ENCODE measurements at regions not wholly inside any gene's neighbourhood (a gene's known extent, or its start where the extent isn't known, plus 50 kb on each side); places are given as distances from the start of the nearest gene placed in this dataset.
A peak's percentile ranks its signal among the peaks of the same experiment; 100 is the strongest.

- Histone ChIP-seq H3K23ac (ENCODE audit: low read depth, low read length, poor library complexity) (no peak overlapping the region), H3K4me1 (ENCODE audit: control insufficient read depth in 2 of 2, insufficient read depth in 1 of 2, low read depth in 1 of 2, low read length in 2 of 2) (no peaks in the 10 kb centered on the region), H2AK5ac (ENCODE audit: low read depth, low read length) (no peak overlapping the region), H3K27ac (replicated peaks; ENCODE audit: low read length) (no peak overlapping the region), H2AFZ (ENCODE audit: low read length) (no peak overlapping the region), H3K79me1 (ENCODE audit: low read depth, low read length) (no peaks in the 10 kb centered on the region), H2BK120ac (ENCODE audit: low read depth, low read length) (no peak overlapping the region), H4K91ac (ENCODE audit: low read depth, low read length, poor library complexity) (no peak overlapping the region), H3K4ac (ENCODE audit: low read length) (no peak overlapping the region), H3K4me3 (ENCODE audit: low read length in 2 of 2) (no peak overlapping the region), H2BK15ac (ENCODE audit: low read length) (no peak overlapping the region), H3K9me3 (replicated peaks in 1 of 2; ENCODE audit: control insufficient read depth in 2 of 2, insufficient read depth in 1 of 2, low read depth in 1 of 2, low read length in 2 of 2) (no peaks in the 10 kb centered on the region), H3K36me3 (replicated peaks in 1 of 2; ENCODE audit: control insufficient read depth in 2 of 2, insufficient read depth in 2 of 2, low read length in 2 of 2) (no peaks in the 10 kb centered on the region), H3K4me2 (ENCODE audit: insufficient read depth, low read length, poor library complexity, severe bottlenecking) (no peak overlapping the region), H2BK5ac (ENCODE audit: low read length) (no peak overlapping the region), H4K8ac (ENCODE audit: low read depth, low read length) (no peak overlapping the region), H3K14ac (ENCODE audit: low read length) (no peak overlapping the region), H3K27me3 (ENCODE audit: control insufficient read depth in 3 of 3, insufficient read depth in 3 of 3, low read depth in 1 of 3, low read length in 3 of 3) (no peaks in the 10 kb centered on the region), H2BK12ac (ENCODE audit: low read length) (no peak overlapping the region), H3K9ac (ENCODE audit: low read depth, low read length, poor library complexity) (no peak overlapping the region), H3K18ac (ENCODE audit: low read length) (no peak overlapping the region)
- DNase-seq (ENCODE audit: low spot score), result no peak
- no CpG with 5 or more reads among the region's 1 CpG for WGBS, 2 donors (ENCODE audit: extremely low coverage in 2 of 2, insufficient read length in 2 of 2, insufficient replicate concordance in 1 of 2)
Observed at GRCh38 chr12:75596406-75596805, 85.0 kb upstream of the KRR1 start.

DNA sequence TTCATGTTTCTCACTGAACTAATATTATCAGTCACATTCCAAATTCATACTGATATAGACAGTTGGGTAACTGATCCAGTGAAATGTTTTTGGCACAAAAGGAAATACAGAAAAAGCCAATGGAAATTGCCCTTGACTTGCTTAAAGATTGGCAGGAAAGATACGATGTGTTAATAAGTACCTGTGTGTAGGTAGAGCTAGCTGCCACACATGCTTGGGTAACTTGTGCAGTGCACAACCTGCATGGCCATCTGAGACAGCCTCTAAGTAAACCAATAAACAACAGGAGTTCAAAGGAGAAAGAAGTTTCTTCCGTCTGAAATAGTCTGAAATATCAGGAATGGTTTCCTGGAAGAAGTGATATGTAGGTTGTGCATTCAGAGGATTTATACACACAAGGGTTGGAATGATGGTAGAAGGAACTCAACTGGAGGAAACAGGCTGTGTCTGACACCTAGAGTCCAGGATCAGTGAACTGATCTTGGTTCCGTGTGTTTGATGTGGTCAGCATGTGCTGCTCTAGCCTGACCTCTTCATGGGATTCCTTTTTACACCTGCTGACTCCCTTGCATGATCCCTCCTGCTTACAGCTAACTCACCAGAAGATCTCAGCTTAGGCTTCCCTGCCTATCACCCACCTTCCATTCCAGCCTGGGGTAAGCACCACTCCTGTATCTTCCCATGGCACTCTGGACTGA is 81.4 kb upstream of the KRR1 start:
- Histone ChIP-seq H2AFZ (ENCODE audit: low read length) (no peak overlapping the region), H2AK5ac (ENCODE audit: low read depth, low read length) (no peak overlapping the region), H3K27me3 (ENCODE audit: control insufficient read depth in 3 of 3, insufficient read depth in 3 of 3, low read depth in 1 of 3, low read length in 3 of 3) (no peaks in the 10 kb centered on the region), H4K8ac (ENCODE audit: low read depth, low read length) (no peak overlapping the region), H2BK120ac (ENCODE audit: low read depth, low read length) (no peak overlapping the region), H3K36me3 (replicated peaks in 1 of 2; ENCODE audit: control insufficient read depth in 2 of 2, insufficient read depth in 2 of 2, low read length in 2 of 2) (no peaks in the 10 kb centered on the region), H3K79me1 (ENCODE audit: low read depth, low read length) (no peaks in the 10 kb centered on the region), H3K4me3 (ENCODE audit: low read length in 2 of 2) (peak overlapping the region in 1 of 2 donors; percentile 46), H3K27ac (replicated peaks; ENCODE audit: low read length) (no peak overlapping the region), H3K9me3 (replicated peaks in 1 of 2; ENCODE audit: control insufficient read depth in 2 of 2, insufficient read depth in 1 of 2, low read depth in 1 of 2, low read length in 2 of 2) (no peaks in the 10 kb centered on the region), H3K23ac (ENCODE audit: low read depth, low read length, poor library complexity) (no peak overlapping the region), H4K91ac (ENCODE audit: low read depth, low read length, poor library complexity) (no peak overlapping the region), H2BK12ac (ENCODE audit: low read length) (no peak overlapping the region), H3K4me2 (ENCODE audit: insufficient read depth, low read length, poor library complexity, severe bottlenecking) (no peak overlapping the region), H2BK15ac (ENCODE audit: low read length) (no peak overlapping the region), H3K4ac (ENCODE audit: low read length) (no peak overlapping the region), H2BK5ac (ENCODE audit: low read length) (no peak overlapping the region), H3K9ac (ENCODE audit: low read depth, low read length, poor library complexity) (no peak overlapping the region), H3K18ac (ENCODE audit: low read length) (no peak overlapping the region), H3K4me1 (ENCODE audit: control insufficient read depth in 2 of 2, insufficient read depth in 1 of 2, low read depth in 1 of 2, low read length in 2 of 2) (no peaks in the 10 kb centered on the region), H3K14ac (ENCODE audit: low read length) (no peak overlapping the region)
- WGBS, 2 donors (ENCODE audit: extremely low coverage in 2 of 2, insufficient read length in 2 of 2, insufficient replicate concordance in 1 of 2), result no CpG with 5 or more reads among the region's 3 CpGs
- no peak for DNase-seq (ENCODE audit: low spot score)

- H3K9ac ChIP-seq (ENCODE audit: low read depth, low read length, poor library complexity), result no peak overlapping the region
- no peak overlapping the region for H2BK5ac ChIP-seq (ENCODE audit: low read length)
- no peak overlapping the region for H4K91ac ChIP-seq (ENCODE audit: low read depth, low read length, poor library complexity)
- H3K18ac ChIP-seq (ENCODE audit: low read length), result no peak overlapping the region
- no peak overlapping the region for H3K14ac ChIP-seq (ENCODE audit: low read length)
- no peak overlapping the region for H2BK15ac ChIP-seq (ENCODE audit: low read length)
- no peak overlapping the region for H2BK12ac ChIP-seq (ENCODE audit: low read length)
- no peak overlapping the region for H3K27ac ChIP-seq (replicated peaks; ENCODE audit: low read length)
- no peaks in the 10 kb centered on the region for H3K36me3 ChIP-seq (replicated peaks in 1 of 2; ENCODE audit: control insufficient read depth in 2 of 2, insufficient read depth in 2 of 2, low read length in 2 of 2)
- H3K4me3 ChIP-seq (ENCODE audit: low read length in 2 of 2), result no peak overlapping the region
- H3K4me1 ChIP-seq (ENCODE audit: control insufficient read depth in 2 of 2, insufficient read depth in 1 of 2, low read depth in 1 of 2, low read length in 2 of 2), result no peaks in the 10 kb centered on the region
- H3K79me1 ChIP-seq (ENCODE audit: low read depth, low read length), result no peaks in the 10 kb centered on the region
- H3K23ac ChIP-seq (ENCODE audit: low read depth, low read length, poor library complexity), result no peak overlapping the region
- no peak overlapping the region for H2AFZ ChIP-seq (ENCODE audit: low read length)
- no CpG with 5 or more reads among the region's 5 CpGs for WGBS, 2 donors (ENCODE audit: extremely low coverage in 2 of 2, insufficient read length in 2 of 2, insufficient replicate concordance in 1 of 2)
- no peaks in the 10 kb centered on the region for H3K27me3 ChIP-seq (ENCODE audit: control insufficient read depth in 3 of 3, insufficient read depth in 3 of 3, low read depth in 1 of 3, low read length in 3 of 3)
- no peak overlapping the region for H2BK120ac ChIP-seq (ENCODE audit: low read depth, low read length)
- no peak overlapping the region for H4K8ac ChIP-seq (ENCODE audit: low read depth, low read length)
- no peak overlapping the region for H3K4me2 ChIP-seq (ENCODE audit: insufficient read depth, low read length, poor library complexity, severe bottlenecking)
- H3K9me3 ChIP-seq (replicated peaks in 1 of 2; ENCODE audit: control insufficient read depth in 2 of 2, insufficient read depth in 1 of 2, low read depth in 1 of 2, low read length in 2 of 2), result no peaks in the 10 kb centered on the region
- DNase-seq (ENCODE audit: low spot score), result no peak
- H2AK5ac ChIP-seq (ENCODE audit: low read depth, low read length), result no peak overlapping the region
- no peak overlapping the region for H3K4ac ChIP-seq (ENCODE audit: low read length)
Observed at GRCh38 chr12:75592086-75592485, 80.7 kb upstream of the KRR1 start.

GRCh38 chr12:75591628-75592027 is 80.2 kb upstream of the KRR1 start:
- Histone ChIP-seq H3K27ac (replicated peaks; ENCODE audit: low read length) (no peak overlapping the region), H3K36me3 (replicated peaks in 1 of 2; ENCODE audit: control insufficient read depth in 2 of 2, insufficient read depth in 2 of 2, low read length in 2 of 2) (no peaks in the 10 kb centered on the region), H4K8ac (ENCODE audit: low read depth, low read length) (no peak overlapping the region), H3K23ac (ENCODE audit: low read depth, low read length, poor library complexity) (no peak overlapping the region), H2BK5ac (ENCODE audit: low read length) (no peak overlapping the region), H3K4ac (ENCODE audit: low read length) (no peak overlapping the region), H3K27me3 (ENCODE audit: control insufficient read depth in 3 of 3, insufficient read depth in 3 of 3, low read depth in 1 of 3, low read length in 3 of 3) (no peaks in the 10 kb centered on the region), H2BK15ac (ENCODE audit: low read length) (no peak overlapping the region), H3K18ac (ENCODE audit: low read length) (no peak overlapping the region), H4K91ac (ENCODE audit: low read depth, low read length, poor library complexity) (no peak overlapping the region), H3K9ac (ENCODE audit: low read depth, low read length, poor library complexity) (no peak overlapping the region), H3K14ac (ENCODE audit: low read length) (no peak overlapping the region), H2BK120ac (ENCODE audit: low read depth, low read length) (no peak overlapping the region), H3K4me1 (ENCODE audit: control insufficient read depth in 2 of 2, insufficient read depth in 1 of 2, low read depth in 1 of 2, low read length in 2 of 2) (no peaks in the 10 kb centered on the region), H2BK12ac (ENCODE audit: low read length) (no peak overlapping the region), H2AK5ac (ENCODE audit: low read depth, low read length) (no peak overlapping the region), H3K79me1 (ENCODE audit: low read depth, low read length) (no peaks in the 10 kb centered on the region), H3K4me2 (ENCODE audit: insufficient read depth, low read length, poor library complexity, severe bottlenecking) (no peak overlapping the region), H3K9me3 (replicated peaks in 1 of 2; ENCODE audit: control insufficient read depth in 2 of 2, insufficient read depth in 1 of 2, low read depth in 1 of 2, low read length in 2 of 2) (no peaks in the 10 kb centered on the region), H2AFZ (ENCODE audit: low read length) (no peak overlapping the region), H3K4me3 (ENCODE audit: low read length in 2 of 2) (no peak overlapping the region)
- no CpG with 5 or more reads among the region's 1 CpG for WGBS, 2 donors (ENCODE audit: extremely low coverage in 2 of 2, insufficient read length in 2 of 2, insufficient replicate concordance in 1 of 2)
- DNase-seq (ENCODE audit: low spot score), result no peak

Data from neuronal stem cell (in vitro differentiated cells).